Jurkat, Clone E6-1 (cell line): ENCODE measurements at regions not wholly inside any gene's neighbourhood (a gene's known extent, or its start where the extent isn't known, plus 50 kb on each side); places are given as distances from the start of the nearest gene placed in this dataset.

Experiments used
- DNase-seq: peaks from one replicate; pipeline ENCODE4 v3.0.0-alpha.2; 2011; ENCODE audit warnings: low read depth, low spot score
- H3K4me3 ChIP-seq: 2 replicates; pipeline ENCODE4 v1.5.1; 2011; ENCODE audit warnings: mild to moderate bottlenecking, low read length, control low read depth, moderate library complexity

GRCh38 chr7:22008683-22009082 is 63.0 kb upstream of the CDCA7L start:
- no peak overlapping the region for H3K4me3 ChIP-seq
- DNase-seq, result no peak

GRCh38 chr7:22008087-22008486 is 62.4 kb upstream of the CDCA7L start:
- H3K4me3 ChIP-seq, result no peak overlapping the region
- DNase-seq, result no peak

DNA sequence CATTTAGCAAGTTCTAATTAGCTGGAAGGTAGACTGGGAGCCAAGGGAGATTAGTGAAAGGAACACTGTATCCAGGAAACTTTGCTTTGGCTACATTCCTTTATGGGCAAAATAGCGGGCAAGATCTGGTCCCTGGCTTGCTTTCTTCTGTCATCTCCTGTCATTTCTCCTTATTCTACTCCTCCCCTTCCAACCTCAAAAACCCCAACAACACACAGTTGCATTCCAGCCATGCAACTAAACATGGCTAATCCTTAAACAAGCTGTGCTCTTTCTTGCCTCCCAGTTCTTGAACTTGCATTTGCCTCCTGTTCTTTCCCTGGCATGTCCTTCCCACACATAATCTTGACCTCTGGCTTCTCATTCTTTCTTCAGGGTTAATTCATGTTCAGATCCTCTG is 59.5 kb upstream of the CDCA7L start:
- DNase-seq, result no peak
- no peak overlapping the region for H3K4me3 ChIP-seq

DNA sequence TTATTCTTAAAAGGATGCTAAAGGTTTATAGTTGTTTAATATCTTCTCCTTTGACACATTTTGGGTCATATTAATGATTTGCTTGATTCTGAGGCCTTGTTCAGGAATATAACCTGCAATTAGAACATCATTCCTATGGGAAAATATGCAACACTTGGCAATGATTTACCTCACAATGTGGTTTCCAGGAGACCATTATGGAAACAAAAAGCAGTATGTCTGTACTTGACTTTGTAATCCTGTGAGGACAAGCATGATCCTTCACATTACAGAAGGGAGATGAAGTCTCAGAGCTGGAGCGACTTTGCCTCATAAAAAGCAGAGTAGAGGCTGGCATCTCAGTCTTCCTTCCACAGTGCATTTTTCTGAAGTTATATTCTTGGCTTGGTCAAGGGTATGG is 57.0 kb upstream of the CDCA7L start:
- H3K4me3 ChIP-seq, result no peak overlapping the region
- DNase-seq, result no peak

DNA sequence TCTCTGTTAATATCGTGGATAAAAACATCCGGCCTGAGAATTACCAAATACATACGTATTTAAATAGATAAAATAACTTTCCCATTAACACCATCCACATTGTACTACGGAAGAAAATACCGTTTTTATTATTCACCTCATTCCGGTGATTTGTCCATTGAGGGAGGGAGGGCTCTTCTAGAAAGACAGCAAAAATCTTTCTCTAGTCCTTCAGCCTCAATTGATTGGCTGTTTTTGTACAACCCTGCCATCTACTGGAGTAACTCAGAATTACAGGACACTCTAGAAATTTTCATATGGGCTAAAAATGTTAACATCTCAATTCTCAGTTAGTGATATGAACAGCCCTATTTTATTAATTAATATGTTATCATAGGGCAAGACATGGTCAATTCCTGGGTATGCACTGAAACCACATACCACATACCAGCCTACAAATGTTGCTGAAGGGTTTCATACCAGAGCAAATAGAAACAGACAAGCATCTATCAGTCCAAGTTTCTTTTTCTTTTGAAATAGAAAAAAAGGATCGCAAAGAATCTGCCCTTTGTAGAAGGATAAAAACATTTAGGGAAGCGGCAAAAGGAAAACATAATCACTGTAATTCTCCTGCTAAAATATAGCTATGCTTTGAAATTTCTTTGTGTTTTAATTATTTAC is 55.8 kb upstream of the CDCA7L start:
- H3K4me3 ChIP-seq, result no peak overlapping the region

GRCh38 chr7:21999896-22000295 is 54.2 kb upstream of the CDCA7L start:
- DNase-seq, result no peak
- no peak overlapping the region for H3K4me3 ChIP-seq

More for the DNA sequence above, 55.8 kb upstream of the CDCA7L start:
- peak; percentile 29 for DNase-seq

- no peak for DNase-seq
- H3K4me3 ChIP-seq, result no peak overlapping the region
These were observed 50.9 kb upstream of the CDCA7L start for GRCh38 chr7:21996641-21997040.
